ES-I3 (cell line): ENCODE measurements at regions not wholly inside any gene's neighbourhood (a gene's known extent, or its start where the extent isn't known, plus 50 kb on each side); places are given as distances from the start of the nearest gene placed in this dataset.

ENCODE experiments used
- H3K36me3 ChIP-seq: 2 replicates; pipeline ENCODE4 v1.6.1; 2013; ENCODE audit warnings: mild to moderate bottlenecking, low read length, control low read depth, moderate library complexity; ENCODE audit not compliant: insufficient read depth
- H3K4me1 ChIP-seq: 2 replicates; pipeline ENCODE4 v1.6.1; 2013; ENCODE audit warnings: mild to moderate bottlenecking, control low read depth, low read length; ENCODE audit not compliant: insufficient read depth
- H3K9ac ChIP-seq: 2 replicates; pipeline ENCODE4 v1.6.1; 2013; ENCODE audit warnings: low read depth, mild to moderate bottlenecking, low read length, moderate library complexity
- H3K9me3 ChIP-seq: 2 replicates; pipeline ENCODE4 v1.6.1; 2013; ENCODE audit warnings: mild to moderate bottlenecking, low read length, moderate library complexity; ENCODE audit not compliant: control insufficient read depth, insufficient read depth

GRCh38 chr1:36729716-36730510 lies 247.2 kb upstream of the CSF3R start:
- Histone ChIP-seq H3K9me3 (no peaks in the 10 kb centered on the region), H3K9ac (no peak overlapping the region), H3K4me1 (peaks cover 8% of the 10 kb centered on the region; the same call in 1 of the 2 replicates), H3K36me3 (no peaks in the 10 kb centered on the region)

- H3K9ac ChIP-seq = no peak overlapping the region
- no peaks in the 10 kb centered on the region for H3K36me3 ChIP-seq
- H3K9me3 ChIP-seq = no peaks in the 10 kb centered on the region
- peaks cover 8% of the 10 kb centered on the region; the same call in 1 of the 2 replicates for H3K4me1 ChIP-seq
Measured at GRCh38 chr1:36729289-36729688, 246.6 kb upstream of the CSF3R start.

GRCh38 chr1:36728846-36729245 lies 246.1 kb upstream of the CSF3R start:
- peaks cover 8% of the 10 kb centered on the region; the same call in 1 of the 2 replicates for H3K4me1 ChIP-seq
- H3K9me3 ChIP-seq = no peaks in the 10 kb centered on the region
- H3K9ac ChIP-seq = no peak overlapping the region
- H3K36me3 ChIP-seq = no peaks in the 10 kb centered on the region

- H3K9ac ChIP-seq = no peak overlapping the region
- no peaks in the 10 kb centered on the region for H3K36me3 ChIP-seq
- H3K4me1 ChIP-seq = peaks cover 8% of the 10 kb centered on the region; the same call in 1 of the 2 replicates
- no peaks in the 10 kb centered on the region for H3K9me3 ChIP-seq
Measured at GRCh38 chr1:36728051-36728450, 245.3 kb upstream of the CSF3R start.

GRCh38 chr1:36725151-36725550 lies 242.4 kb upstream of the CSF3R start:
- no peak overlapping the region for H3K9ac ChIP-seq
- no peaks in the 10 kb centered on the region for H3K4me1 ChIP-seq
- no peaks in the 10 kb centered on the region for H3K9me3 ChIP-seq
- H3K36me3 ChIP-seq = no peaks in the 10 kb centered on the region

- H3K4me1 ChIP-seq = no peaks in the 10 kb centered on the region
- H3K36me3 ChIP-seq = no peaks in the 10 kb centered on the region
- no peaks in the 10 kb centered on the region for H3K9me3 ChIP-seq
- H3K9ac ChIP-seq = no peak overlapping the region
Measured at GRCh38 chr1:36723813-36724212, 241.1 kb upstream of the CSF3R start.

DNA sequence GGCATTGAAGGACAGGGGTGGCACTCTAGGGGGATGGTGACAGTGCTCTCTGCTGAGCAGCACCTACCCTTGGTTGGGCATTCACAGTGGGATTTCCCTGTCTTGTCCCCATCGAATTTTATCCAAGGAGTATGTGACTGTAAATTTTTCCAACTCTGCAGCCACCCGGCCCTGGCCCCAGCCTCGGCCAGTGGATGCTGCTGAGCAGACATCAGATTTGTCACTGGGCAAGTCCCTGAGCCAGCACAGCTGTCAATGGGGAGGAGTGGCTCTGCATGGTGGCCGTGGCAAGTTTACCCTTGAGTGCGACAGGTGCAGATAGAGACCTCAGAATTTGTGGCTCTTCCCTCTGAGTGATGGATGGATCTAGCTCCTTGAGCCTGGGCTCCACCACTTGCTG lies 240.2 kb upstream of the CSF3R start:
- H3K4me1 ChIP-seq = no peaks in the 10 kb centered on the region
- no peaks in the 10 kb centered on the region for H3K9me3 ChIP-seq
- H3K9ac ChIP-seq = no peak overlapping the region
- no peaks in the 10 kb centered on the region for H3K36me3 ChIP-seq

DNA sequence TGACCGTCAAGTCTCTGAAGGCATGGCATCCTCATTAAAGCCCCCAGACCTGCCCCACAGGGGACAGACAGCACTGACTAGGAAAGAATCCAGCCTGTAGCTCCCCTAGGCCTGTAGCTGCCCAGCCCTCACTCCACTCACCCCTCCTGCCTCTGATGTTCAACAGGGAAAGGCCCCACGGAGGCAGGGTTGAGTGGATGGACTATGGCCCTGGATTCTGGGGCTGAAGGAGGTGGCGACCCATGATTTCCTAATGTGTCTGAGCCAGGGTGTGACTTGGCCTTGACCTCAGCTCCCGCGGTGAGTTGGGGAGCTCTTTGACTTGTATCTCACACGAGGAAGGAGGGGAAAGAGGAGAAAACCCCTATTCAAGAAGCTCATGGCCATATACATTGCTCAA lies 238.5 kb upstream of the CSF3R start:
- H3K4me1 ChIP-seq = no peaks in the 10 kb centered on the region
- H3K9me3 ChIP-seq = no peaks in the 10 kb centered on the region
- no peaks in the 10 kb centered on the region for H3K36me3 ChIP-seq
- no peak overlapping the region for H3K9ac ChIP-seq

DNA sequence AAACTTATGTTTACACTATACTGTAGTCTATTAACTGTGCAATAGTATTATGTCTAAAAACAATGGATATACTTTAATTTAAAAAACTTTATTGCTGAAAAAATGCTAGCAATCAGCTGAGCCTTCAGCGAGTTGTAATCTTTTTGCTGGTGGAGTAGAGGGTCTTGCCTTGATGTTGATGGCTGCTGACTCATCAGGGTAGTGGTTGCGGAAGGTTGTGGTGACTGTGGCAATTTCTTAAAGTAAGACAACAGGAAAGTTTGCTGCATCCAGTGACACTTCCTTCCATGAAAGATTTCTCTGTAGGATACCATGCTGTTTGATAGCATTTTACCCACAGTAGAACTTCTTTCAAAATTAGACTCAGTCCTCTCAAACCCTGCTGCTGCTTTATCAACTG lies 234.7 kb upstream of the CSF3R start:
- no peaks in the 10 kb centered on the region for H3K36me3 ChIP-seq
- H3K9ac ChIP-seq = no peak overlapping the region
- H3K4me1 ChIP-seq = no peaks in the 10 kb centered on the region
- no peaks in the 10 kb centered on the region for H3K9me3 ChIP-seq

- Histone ChIP-seq H3K4me1 (peaks cover 6% of the 10 kb centered on the region), H3K36me3 (no peaks in the 10 kb centered on the region), H3K9ac (no peak overlapping the region), H3K9me3 (no peaks in the 10 kb centered on the region)
Measured at GRCh38 chr1:36715797-36716196, 233.1 kb upstream of the CSF3R start.

- Histone ChIP-seq H3K9me3 (no peaks in the 10 kb centered on the region), H3K9ac (no peak overlapping the region), H3K4me1 (peaks cover 6% of the 10 kb centered on the region), H3K36me3 (no peaks in the 10 kb centered on the region)
Measured at GRCh38 chr1:36714301-36714700, 231.6 kb upstream of the CSF3R start.

- no peaks in the 10 kb centered on the region for H3K36me3 ChIP-seq
- H3K4me1 ChIP-seq = peaks cover 6% of the 10 kb centered on the region
- H3K9me3 ChIP-seq = no peaks in the 10 kb centered on the region
Measured at GRCh38 chr1:36711480-36711879, 228.8 kb upstream of the CSF3R start.

DNA sequence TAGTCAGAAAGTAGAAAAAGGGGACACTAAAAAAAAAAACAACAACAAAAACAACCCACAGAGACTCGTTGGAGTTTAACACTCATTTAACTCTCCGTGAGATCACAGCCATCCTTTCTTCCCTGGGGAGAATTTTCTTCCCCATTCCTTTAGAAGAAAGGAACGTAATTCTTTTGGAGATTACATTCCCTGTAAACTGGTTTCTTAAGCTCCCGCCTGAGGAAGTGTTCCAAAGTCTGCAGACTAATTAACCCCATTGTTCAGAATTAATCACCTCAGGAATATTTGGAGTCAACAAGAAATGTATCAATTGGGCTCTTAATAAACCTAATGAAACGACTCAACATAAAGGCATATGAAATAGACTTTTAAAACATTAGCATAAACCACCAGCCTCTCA lies 228.2 kb upstream of the CSF3R start:
- H3K9ac ChIP-seq = no peak overlapping the region
- no peaks in the 10 kb centered on the region for H3K36me3 ChIP-seq
- peaks cover 6% of the 10 kb centered on the region for H3K4me1 ChIP-seq
- no peaks in the 10 kb centered on the region for H3K9me3 ChIP-seq

More at GRCh38 chr1:36711480-36711879, 228.8 kb upstream of the CSF3R start:
- H3K9ac ChIP-seq = no peak overlapping the region

DNA sequence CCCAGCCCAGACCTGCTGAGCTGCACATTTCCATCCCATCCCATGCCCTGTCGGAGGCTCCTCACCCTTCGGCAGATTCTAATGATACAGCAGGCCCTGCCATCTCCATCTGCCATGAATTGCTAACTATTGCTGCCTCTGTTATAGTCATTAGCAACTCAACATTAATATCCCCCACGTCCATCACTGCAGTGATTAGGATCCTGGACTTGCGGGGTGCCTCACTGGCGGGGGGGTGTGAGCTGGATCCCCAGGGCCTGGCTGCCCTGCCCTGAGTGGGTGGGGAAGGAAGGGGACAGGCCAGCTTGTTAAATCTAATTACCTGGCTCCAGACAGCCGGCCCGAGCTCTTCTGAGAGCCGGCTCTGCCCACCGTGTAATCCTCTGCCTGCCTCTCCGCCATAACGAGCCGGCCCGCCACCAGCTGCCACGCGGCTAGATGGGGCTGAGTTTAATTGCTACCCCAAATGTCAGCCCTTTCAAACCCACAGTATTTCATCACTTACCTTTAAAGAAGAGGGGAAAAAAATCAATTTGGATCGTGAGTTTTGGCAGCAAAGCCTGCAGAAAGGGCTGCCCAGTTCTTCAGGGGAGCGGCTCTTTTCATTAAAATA lies 227.3 kb upstream of the CSF3R start:
- Histone ChIP-seq H3K36me3 (no peaks in the 10 kb centered on the region), H3K9me3 (no peaks in the 10 kb centered on the region), H3K9ac (no peak overlapping the region), H3K4me1 (peaks cover 6% of the 10 kb centered on the region)

DNA sequence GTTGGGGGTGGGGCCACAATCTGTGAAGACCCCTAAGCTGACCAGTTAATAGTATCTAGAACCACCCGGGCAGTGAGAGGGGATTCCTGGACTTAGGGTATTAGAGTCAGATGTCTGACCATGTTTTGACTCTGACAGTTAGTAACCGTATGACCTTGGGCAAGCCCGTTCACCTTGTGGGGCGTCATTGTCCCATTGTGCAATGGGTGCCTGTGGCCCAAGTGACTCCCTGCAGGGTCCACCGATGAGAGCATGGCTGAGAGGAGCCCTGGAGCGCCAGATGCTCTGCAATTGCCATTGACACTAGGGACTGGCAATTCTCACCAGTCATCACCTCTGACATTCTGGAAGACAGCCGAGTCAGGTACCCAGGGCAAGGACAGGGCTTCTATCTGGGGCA lies 225.9 kb upstream of the CSF3R start:
- no peaks in the 10 kb centered on the region for H3K36me3 ChIP-seq
- H3K9ac ChIP-seq = no peak overlapping the region
- H3K4me1 ChIP-seq = peaks cover 6% of the 10 kb centered on the region
- no peaks in the 10 kb centered on the region for H3K9me3 ChIP-seq
